HEK293 (cell line): ENCODE measurements at regions not wholly inside any gene's neighbourhood (a gene's known extent, or its start where the extent isn't known, plus 50 kb on each side); places are given as distances from the start of the nearest gene placed in this dataset.
"Not testable (repeated sequence)": the region's sequence is repeated elsewhere in the genome, so short reads cannot be mapped to it uniquely, and the experiment has no call there.

Experiments
- CTCF ChIA-PET: fragments of 350-600 bp; formaldehyde crosslinking; extraction: SDS; loops from one replicate; lab custom pipeline; 2021; ENCODE audit warnings: antibody characterized with exemption; lab: Yijun Ruan, JAX
- POLR2A ChIA-PET: fragments of 300-600 bp; formaldehyde crosslinking; extraction: SDS; loops from one replicate; lab custom pipeline; 2020; ENCODE audit warnings: antibody characterized with exemption, inconsistent platforms; lab: Yijun Ruan, JAX
- H3K27ac ChIP-seq: fragments of 200-500 bp; sonication (Bioruptor generic); 2 replicates; pipeline ENCODE4 v1.5.1; 2014; ENCODE audit warnings: low read depth, low read length, control low read depth, inconsistent platforms; ENCODE audit errors: extremely low read depth
- H3K36me3 ChIP-seq, 2 experiments: fragments of 200-500 bp in 1 of 2; sonication (Bioruptor generic) in 1 of 2; 1 replicate in 1 of 2; 2 replicates in 1 of 2; pipeline ENCODE4 v1.5.1; 2014 to 2017; ENCODE audit warnings: inconsistent platforms in 2 of 2, low read length in 2 of 2; ENCODE audit not compliant: control insufficient read depth in 2 of 2, insufficient read depth in 1 of 2
- H3K4me1 ChIP-seq: fragments of 200-500 bp; sonication (Bioruptor generic); 2 replicates; pipeline ENCODE4 v1.5.1; 2014; ENCODE audit warnings: mild to moderate bottlenecking, low read length, inconsistent platforms; ENCODE audit not compliant: control insufficient read depth, insufficient read depth
- H3K4me3 ChIP-seq: 2 replicates; pipeline ENCODE4 v1.5.1; 2011; ENCODE audit warnings: low read depth, mild to moderate bottlenecking, control low read depth, low read length, moderate library complexity
- H3K9me3 ChIP-seq: fragments of 200-500 bp; sonication (Bioruptor generic); 2 replicates; pipeline ENCODE4 v1.5.1; 2014; ENCODE audit warnings: low read depth, low read length, inconsistent platforms; ENCODE audit not compliant: control insufficient read depth, insufficient read depth
- ELK4 ChIP-seq: IDR thresholded peaks from 2 replicates; pipeline ENCODE4 v1.6.1; 2011; ENCODE audit warnings: mild to moderate bottlenecking, low read depth, low read length, borderline replicate concordance
- GLIS2 ChIP-seq: fragments of 450-650 bp; formaldehyde crosslinking; IDR thresholded peaks from 2 replicates; pipeline ENCODE4 v1.5.1; 2016; ENCODE audit warnings: missing biosample characterization, missing genetic modification characterization
- PRDM10 ChIP-seq: fragments of 450-650 bp; formaldehyde crosslinking; IDR thresholded peaks from 2 replicates; pipeline ENCODE4 v1.5.1; 2016; ENCODE audit warnings: missing biosample characterization, missing genetic modification characterization
- SCRT1 ChIP-seq: fragments of 450-650 bp; formaldehyde crosslinking; IDR thresholded peaks from 2 replicates; pipeline ENCODE4 v1.5.1; 2016; ENCODE audit warnings: missing biosample characterization, missing genetic modification characterization, borderline replicate concordance
- SP2 ChIP-seq: fragments of 450-650 bp; formaldehyde crosslinking; IDR thresholded peaks from 2 replicates; pipeline ENCODE4 v1.5.1; 2016; ENCODE audit warnings: missing biosample characterization, missing genetic modification characterization
- SP3 ChIP-seq: fragments of 450-650 bp; formaldehyde crosslinking; IDR thresholded peaks from 2 replicates; pipeline ENCODE4 v1.5.1; 2016; ENCODE audit warnings: missing biosample characterization, missing genetic modification characterization
- ZBTB6 ChIP-seq: fragments of 450-650 bp; formaldehyde crosslinking; IDR thresholded peaks from 2 replicates; pipeline ENCODE4 v1.5.1; 2017; ENCODE audit warnings: missing biosample characterization, missing genetic modification characterization
- ZNF138 ChIP-seq: fragments of 450-650 bp; formaldehyde crosslinking; IDR thresholded peaks from 2 replicates; pipeline ENCODE4 v1.5.1; 2016; ENCODE audit warnings: missing biosample characterization, missing genetic modification characterization, borderline replicate concordance
- ZNF16 ChIP-seq: fragments of 450-650 bp; formaldehyde crosslinking; IDR thresholded peaks from 2 replicates; pipeline ENCODE4 v1.5.1; 2016; ENCODE audit warnings: low read depth, missing biosample characterization, missing genetic modification characterization
- ZNF175 ChIP-seq: fragments of 450-650 bp; formaldehyde crosslinking; IDR thresholded peaks from 2 replicates; pipeline ENCODE4 v1.5.1; 2016; ENCODE audit warnings: missing biosample characterization, missing genetic modification characterization
- ZNF280D ChIP-seq: fragments of 450-650 bp; formaldehyde crosslinking; IDR thresholded peaks from 2 replicates; pipeline ENCODE4 v1.5.1; 2016; ENCODE audit warnings: missing biosample characterization, missing genetic modification characterization
- ZNF449 ChIP-seq: fragments of 450-650 bp; formaldehyde crosslinking; IDR thresholded peaks from 2 replicates; pipeline ENCODE4 v1.5.1; 2017; ENCODE audit warnings: missing biosample characterization, mild to moderate bottlenecking, missing genetic modification characterization, moderate library complexity
- ZNF48 ChIP-seq: fragments of 450-650 bp; formaldehyde crosslinking; IDR thresholded peaks from 2 replicates; pipeline ENCODE4 v1.5.1; 2016; ENCODE audit warnings: missing biosample characterization, missing genetic modification characterization
- ZNF624 ChIP-seq: fragments of 450-650 bp; formaldehyde crosslinking; IDR thresholded peaks from 2 replicates; pipeline ENCODE4 v1.5.1; 2017; ENCODE audit warnings: missing biosample characterization, missing genetic modification characterization
- ZNF660 ChIP-seq: fragments of 450-650 bp; IDR thresholded peaks from 2 replicates; pipeline ENCODE4 v1.5.1; 2018; ENCODE audit warnings: missing biosample characterization, mild to moderate bottlenecking, missing genetic modification characterization
- ZNF692 ChIP-seq: fragments of 450-650 bp; formaldehyde crosslinking; IDR thresholded peaks from 2 replicates; pipeline ENCODE4 v1.5.1; 2016; ENCODE audit warnings: missing biosample characterization, missing genetic modification characterization
- ZNF785 ChIP-seq: fragments of 450-650 bp; formaldehyde crosslinking; IDR thresholded peaks from 2 replicates; pipeline ENCODE4 v1.5.1; 2016; ENCODE audit warnings: missing biosample characterization, missing genetic modification characterization
- ZSCAN23 ChIP-seq: fragments of 450-650 bp; formaldehyde crosslinking; IDR thresholded peaks from 2 replicates; pipeline ENCODE4 v1.5.1; 2016; ENCODE audit warnings: missing biosample characterization, missing genetic modification characterization

GRCh38 chr6:150503586-150504339 is 95.9 kb upstream of the PLEKHG1 start (continued):
- peak; percentile 43; the same call in 1 of the 2 replicates for TF ChIP-seq ZNF692 (tag by site-specific recombination)

- H3K36me3 ChIP-seq, POLR2A ChIA-PET, H3K4me1 ChIP-seq, H3K9me3 ChIP-seq, H3K27ac ChIP-seq, CTCF ChIA-PET, H3K4me3 ChIP-seq: not testable (repeated sequence)
Measured at GRCh38 chr6:150507361-150507760, 92.3 kb upstream of the PLEKHG1 start.

GRCh38 chr6:150510576-150510975 is 89.1 kb upstream of the PLEKHG1 start:
- Histone ChIP-seq H3K4me1 (peaks cover 5% of the 10 kb centered on the region; the same call in 1 of the 2 replicates), H3K27ac (no peak overlapping the region), H3K9me3 (no peaks in the 10 kb centered on the region), H3K36me3 (no peaks in the 10 kb centered on the region), H3K4me3 (no peak overlapping the region)
- CTCF ChIA-PET: interaction anchor here (1.2 kb wide), 1 partner anchor 17 kb away, joined by 3 read pairs; no protein-coding TSS in a partner anchor
- no peak for TF ChIP-seq ZNF175 (tag by site-specific recombination)
- TF ChIP-seq ZNF138 (tag by site-specific recombination): no peak
- no peak for TF ChIP-seq SP2 (tag by site-specific recombination)
- no peak for TF ChIP-seq ZBTB6 (tag by site-specific recombination)
- TF ChIP-seq ZNF660 (tag by site-specific recombination): no peak
- TF ChIP-seq GLIS2: no peak
- TF ChIP-seq ZNF16 (tag by site-specific recombination): no peak
- TF ChIP-seq ZSCAN23 (tag by site-specific recombination): no peak
- no peak for TF ChIP-seq ZNF48
- no peak for TF ChIP-seq ELK4
- no peak for TF ChIP-seq ZNF280D (tag by site-specific recombination)
- TF ChIP-seq ZNF449 (tag by site-specific recombination): no peak
- no peak for TF ChIP-seq ZNF624
- no peak for TF ChIP-seq SCRT1 (tag by site-specific recombination)
- TF ChIP-seq ZNF785 (tag by site-specific recombination): no peak
- no peak for TF ChIP-seq SP3 (tag by site-specific recombination)
- TF ChIP-seq PRDM10 (tag by site-specific recombination): no peak
- POLR2A ChIA-PET: interaction anchor here (1.1 kb wide), 1 partner anchor 90 kb away, joined by 3 read pairs; no protein-coding TSS in a partner anchor
